AG09309 (cell line): ENCODE measurements at regions not wholly inside any gene's neighbourhood (a gene's known extent, or its start where the extent isn't known, plus 50 kb on each side); places are given as distances from the start of the nearest gene placed in this dataset.

Source experiments
- DNase-seq: peaks from one replicate; pipeline ENCODE4 v3.0.0-alpha.2; 2010; ENCODE audit warnings: low read depth
- H3K4me3 ChIP-seq: 2 replicates; pipeline ENCODE4 v1.5.1; 2011; ENCODE audit warnings: mild to moderate bottlenecking, low read depth, low read length, moderate library complexity; ENCODE audit not compliant: control insufficient read depth
- TF ChIP-seq, protein P1 (sequence below): IDR thresholded peaks from 2 replicates; pipeline ENCODE4 v1.5.1; 2011; ENCODE audit warnings: mild to moderate bottlenecking, low read depth, low read length, inconsistent platforms; ENCODE audit not compliant: insufficient read depth, control insufficient read depth; ENCODE audit errors: missing control alignments

DNA sequence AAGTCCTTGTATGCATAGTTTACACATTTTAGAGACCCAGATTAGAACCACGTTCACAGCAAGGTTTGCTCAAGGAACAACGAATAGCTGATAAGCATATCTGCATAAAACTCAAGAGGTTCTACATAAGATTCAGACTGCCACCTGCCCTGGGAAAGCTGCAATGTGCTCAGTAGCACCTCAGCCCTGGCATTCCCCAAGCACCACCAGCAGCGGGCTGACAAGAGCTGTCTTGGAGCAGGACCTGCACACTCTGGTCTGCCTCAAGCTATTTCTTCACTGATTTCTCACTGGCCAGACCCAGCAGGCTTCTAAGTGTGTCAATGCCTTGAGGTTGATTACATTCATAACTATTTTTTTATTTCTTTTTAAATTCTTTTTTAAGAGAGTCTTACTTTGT, 65.8 kb upstream of the UQCRFS1 start:
- TF ChIP-seq, protein P1, sequence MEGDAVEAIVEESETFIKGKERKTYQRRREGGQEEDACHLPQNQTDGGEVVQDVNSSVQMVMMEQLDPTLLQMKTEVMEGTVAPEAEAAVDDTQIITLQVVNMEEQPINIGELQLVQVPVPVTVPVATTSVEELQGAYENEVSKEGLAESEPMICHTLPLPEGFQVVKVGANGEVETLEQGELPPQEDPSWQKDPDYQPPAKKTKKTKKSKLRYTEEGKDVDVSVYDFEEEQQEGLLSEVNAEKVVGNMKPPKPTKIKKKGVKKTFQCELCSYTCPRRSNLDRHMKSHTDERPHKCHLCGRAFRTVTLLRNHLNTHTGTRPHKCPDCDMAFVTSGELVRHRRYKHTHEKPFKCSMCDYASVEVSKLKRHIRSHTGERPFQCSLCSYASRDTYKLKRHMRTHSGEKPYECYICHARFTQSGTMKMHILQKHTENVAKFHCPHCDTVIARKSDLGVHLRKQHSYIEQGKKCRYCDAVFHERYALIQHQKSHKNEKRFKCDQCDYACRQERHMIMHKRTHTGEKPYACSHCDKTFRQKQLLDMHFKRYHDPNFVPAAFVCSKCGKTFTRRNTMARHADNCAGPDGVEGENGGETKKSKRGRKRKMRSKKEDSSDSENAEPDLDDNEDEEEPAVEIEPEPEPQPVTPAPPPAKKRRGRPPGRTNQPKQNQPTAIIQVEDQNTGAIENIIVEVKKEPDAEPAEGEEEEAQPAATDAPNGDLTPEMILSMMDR: no peak
- no peak for DNase-seq
- no peak overlapping the region for H3K4me3 ChIP-seq

DNA sequence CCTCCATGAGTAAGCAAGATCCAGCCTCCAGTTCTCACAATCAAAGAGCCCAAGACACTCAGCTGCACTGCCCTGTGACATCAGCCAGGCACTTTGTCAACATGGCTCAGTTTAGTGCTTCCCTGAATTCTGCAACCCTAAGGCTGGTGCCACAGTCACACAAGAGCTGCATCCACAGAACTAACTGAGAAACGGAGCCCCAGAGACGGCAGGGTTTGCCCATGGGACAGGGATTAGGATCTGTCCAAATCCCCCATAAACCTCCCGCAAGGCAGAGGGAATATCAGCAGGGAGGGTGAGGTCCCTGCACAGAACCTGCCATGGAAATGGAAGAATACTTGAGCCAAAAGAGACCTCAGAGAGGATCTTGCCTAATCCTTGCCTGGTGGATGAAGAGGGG, 70.4 kb upstream of the UQCRFS1 start:
- no peak for DNase-seq
- TF ChIP-seq, protein P1: no peak
- H3K4me3 ChIP-seq: no peak overlapping the region

DNA sequence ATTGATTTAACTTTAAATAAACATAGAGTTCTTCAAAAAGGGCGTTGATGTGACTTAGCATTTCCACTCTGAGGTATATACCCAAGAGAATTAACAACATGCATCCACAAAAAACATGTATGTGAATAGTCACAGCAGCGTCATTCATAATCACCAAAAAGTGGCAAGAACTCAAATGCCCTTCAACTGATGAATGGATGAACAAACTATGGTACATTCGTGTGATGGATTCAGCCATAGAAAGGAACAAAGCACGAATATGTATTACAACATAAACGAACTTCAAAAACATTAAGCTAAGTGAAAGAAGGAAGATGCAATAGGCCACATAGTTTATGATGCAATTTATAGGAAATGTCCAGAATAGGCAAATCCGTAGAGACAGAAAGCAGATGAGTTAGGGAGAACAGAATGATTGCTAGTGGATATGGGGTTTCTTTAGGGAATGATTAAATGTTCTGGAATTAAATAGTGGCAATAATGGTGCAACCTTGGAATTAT, 72.3 kb upstream of the UQCRFS1 start:
- TF ChIP-seq, protein P1: no peak
- no peak overlapping the region for H3K4me3 ChIP-seq
- no peak for DNase-seq

DNA sequence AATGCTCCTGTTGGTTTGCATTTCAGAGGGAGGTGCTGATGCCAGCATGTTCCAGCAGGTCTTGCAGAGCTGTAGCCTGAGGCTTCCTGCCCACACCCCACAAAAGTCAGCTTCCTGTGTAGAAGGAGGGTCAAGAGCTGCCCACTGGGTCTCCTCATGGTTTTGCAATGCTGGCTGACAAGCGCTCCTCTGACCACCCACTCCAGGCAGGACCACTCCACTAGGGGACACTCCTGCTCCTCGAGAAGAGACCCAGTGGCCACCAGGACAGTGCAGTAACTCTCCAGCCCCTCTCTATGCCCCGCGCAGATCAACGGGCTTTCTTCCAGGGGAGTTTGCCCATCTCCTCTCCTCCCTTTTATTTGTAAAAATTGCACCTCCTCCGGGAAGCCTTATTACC, 72.9 kb upstream of the UQCRFS1 start:
- no peak for DNase-seq
- TF ChIP-seq, protein P1: no peak
- H3K4me3 ChIP-seq: no peak overlapping the region

- no peak overlapping the region for H3K4me3 ChIP-seq
- TF ChIP-seq, protein P1: no peak
- no peak for DNase-seq
Measured at GRCh38 chr19:29287061-29287460, 74.1 kb upstream of the UQCRFS1 start.

DNA sequence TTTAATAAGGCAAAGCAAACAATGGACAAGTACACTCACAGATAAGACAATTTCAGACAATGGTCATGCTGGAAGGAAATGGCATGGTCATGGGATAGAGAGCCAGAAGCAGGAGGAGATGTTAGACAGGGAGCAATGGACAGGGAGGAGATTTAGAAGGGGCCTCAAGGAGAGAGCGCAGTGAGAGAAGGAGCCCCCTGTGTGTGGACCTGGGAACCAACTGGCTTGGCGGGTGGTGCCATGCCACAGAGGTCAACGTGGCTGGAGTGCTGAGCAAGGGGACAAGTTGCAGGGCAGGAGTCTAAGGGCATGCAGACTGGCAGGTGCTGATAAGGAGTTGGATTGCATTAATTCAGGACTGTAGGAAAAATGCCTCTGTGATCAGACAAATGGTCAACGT, 75.3 kb upstream of the UQCRFS1 start:
- DNase-seq: no peak
- no peak overlapping the region for H3K4me3 ChIP-seq
- TF ChIP-seq, protein P1: no peak

GRCh38 chr19:29289020-29289419, 76.1 kb upstream of the UQCRFS1 start:
- no peak for DNase-seq
- TF ChIP-seq, protein P1: no peak
- H3K4me3 ChIP-seq: no peak overlapping the region
